ENCODE measurements at regions not wholly inside any gene's neighbourhood (a gene's known extent, or its start where the extent isn't known, plus 50 kb on each side); places are given as distances from the start of the nearest gene placed in this dataset.
"Not testable (repeated sequence)": the region's sequence is repeated elsewhere in the genome, so short reads cannot be mapped to it uniquely, and the experiment has no call there.

GRCh38 chr1:99369154-99369553 is 104.9 kb downstream of the PLPPR4 start:
- intact Hi-C loops (cut with DNase I): no loop called here
- H3K9ac ChIP-seq (ENCODE audit: low read length in 3 of 3): no peak overlapping the region
- DNase-seq (no peak), FAIRE-seq (no peak)
- H3K9me3 ChIP-seq (ENCODE audit: control insufficient read depth in 2 of 3, insufficient read depth in 1 of 3, low read length in 3 of 3): no peaks in the 10 kb centered on the region
- no peak overlapping the region for H3K4me3 ChIP-seq (ENCODE audit: low read length in 3 of 3)
- no peak overlapping the region for H3K27ac ChIP-seq (ENCODE audit: low read depth in 2 of 2, low read length in 2 of 2)
- no peaks in the 10 kb centered on the region for H3K4me1 ChIP-seq (ENCODE audit: control insufficient read depth in 2 of 3, insufficient read depth in 2 of 3, low read depth in 1 of 3, low read length in 3 of 3)
- H3K27me3 ChIP-seq (ENCODE audit: control insufficient read depth, insufficient read depth, low read length): no peaks in the 10 kb centered on the region
- TF ChIP-seq, protein P1, sequence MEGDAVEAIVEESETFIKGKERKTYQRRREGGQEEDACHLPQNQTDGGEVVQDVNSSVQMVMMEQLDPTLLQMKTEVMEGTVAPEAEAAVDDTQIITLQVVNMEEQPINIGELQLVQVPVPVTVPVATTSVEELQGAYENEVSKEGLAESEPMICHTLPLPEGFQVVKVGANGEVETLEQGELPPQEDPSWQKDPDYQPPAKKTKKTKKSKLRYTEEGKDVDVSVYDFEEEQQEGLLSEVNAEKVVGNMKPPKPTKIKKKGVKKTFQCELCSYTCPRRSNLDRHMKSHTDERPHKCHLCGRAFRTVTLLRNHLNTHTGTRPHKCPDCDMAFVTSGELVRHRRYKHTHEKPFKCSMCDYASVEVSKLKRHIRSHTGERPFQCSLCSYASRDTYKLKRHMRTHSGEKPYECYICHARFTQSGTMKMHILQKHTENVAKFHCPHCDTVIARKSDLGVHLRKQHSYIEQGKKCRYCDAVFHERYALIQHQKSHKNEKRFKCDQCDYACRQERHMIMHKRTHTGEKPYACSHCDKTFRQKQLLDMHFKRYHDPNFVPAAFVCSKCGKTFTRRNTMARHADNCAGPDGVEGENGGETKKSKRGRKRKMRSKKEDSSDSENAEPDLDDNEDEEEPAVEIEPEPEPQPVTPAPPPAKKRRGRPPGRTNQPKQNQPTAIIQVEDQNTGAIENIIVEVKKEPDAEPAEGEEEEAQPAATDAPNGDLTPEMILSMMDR (IDR thresholded peaks at IDR 0.05; ENCODE audit: borderline replicate concordance, extremely low read depth, insufficient read depth): no peak
- no peaks in the 10 kb centered on the region for H3K36me3 ChIP-seq (ENCODE audit: control insufficient read depth in 2 of 3, insufficient read depth in 3 of 3, low read length in 3 of 3)

DNA sequence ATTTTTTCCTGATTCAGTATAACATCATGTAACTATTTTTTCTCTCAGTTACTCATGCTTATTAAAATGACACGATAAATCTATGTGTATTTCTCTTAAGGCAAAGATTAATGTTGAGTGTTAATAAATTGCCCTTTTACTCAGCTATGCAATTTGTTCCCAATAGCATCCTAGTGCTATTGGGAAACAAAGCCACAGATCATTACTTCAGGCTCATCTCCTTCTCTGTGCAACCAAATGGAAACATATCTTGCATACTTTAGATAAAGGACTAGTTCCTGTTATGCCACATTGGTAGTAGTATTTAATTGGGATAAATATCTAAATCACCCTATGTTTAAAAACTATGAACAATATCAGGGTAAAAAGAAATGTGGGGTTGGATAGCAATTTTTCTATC is 106.2 kb downstream of the PLPPR4 start:
- intact Hi-C loops (cut with DNase I): no loop called here
- H3K9me3 ChIP-seq (ENCODE audit: control insufficient read depth in 2 of 3, insufficient read depth in 1 of 3, low read length in 3 of 3): no peaks in the 10 kb centered on the region
- no peak overlapping the region for H3K4me3 ChIP-seq (ENCODE audit: low read length in 3 of 3)
- no peaks in the 10 kb centered on the region for H3K27me3 ChIP-seq (ENCODE audit: control insufficient read depth, insufficient read depth, low read length)
- TF ChIP-seq, protein P1 (IDR thresholded peaks at IDR 0.05; ENCODE audit: borderline replicate concordance, extremely low read depth, insufficient read depth): no peak
- DNase-seq: no peak
- no peaks in the 10 kb centered on the region for H3K4me1 ChIP-seq (ENCODE audit: control insufficient read depth in 2 of 3, insufficient read depth in 2 of 3, low read depth in 1 of 3, low read length in 3 of 3)
- no peak overlapping the region for H3K9ac ChIP-seq (ENCODE audit: low read length in 3 of 3)
- H3K36me3 ChIP-seq (ENCODE audit: control insufficient read depth in 2 of 3, insufficient read depth in 3 of 3, low read length in 3 of 3): no peaks in the 10 kb centered on the region
- no peak for FAIRE-seq
- H3K27ac ChIP-seq (ENCODE audit: low read depth in 2 of 2, low read length in 2 of 2): no peak overlapping the region

DNA sequence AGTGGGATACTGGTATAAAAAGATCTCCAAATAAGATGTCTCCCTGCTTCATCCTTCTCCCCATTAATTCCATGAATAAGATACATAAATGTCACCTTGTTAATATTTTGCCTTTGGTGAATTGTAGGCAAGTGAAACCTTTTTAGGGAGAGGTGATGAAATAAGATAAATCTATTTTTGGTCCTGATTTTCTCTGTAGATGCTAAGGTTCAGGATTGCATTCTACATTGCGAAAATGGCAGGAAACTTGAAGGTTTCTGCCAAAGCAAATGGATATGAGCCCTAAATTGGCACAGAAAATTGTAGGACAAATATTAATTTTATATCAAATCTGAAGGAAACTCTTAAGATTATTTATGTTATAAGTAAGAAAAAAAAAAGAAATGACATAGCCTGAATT is 107.1 kb downstream of the PLPPR4 start:
- no peaks in the 10 kb centered on the region for H3K9me3 ChIP-seq (ENCODE audit: control insufficient read depth in 2 of 3, insufficient read depth in 1 of 3, low read length in 3 of 3)
- H3K4me3 ChIP-seq (ENCODE audit: low read length in 3 of 3): no peak overlapping the region
- no peak overlapping the region for H3K27ac ChIP-seq (ENCODE audit: low read depth in 2 of 2, low read length in 2 of 2)
- no peaks in the 10 kb centered on the region for H3K36me3 ChIP-seq (ENCODE audit: control insufficient read depth in 2 of 3, insufficient read depth in 3 of 3, low read length in 3 of 3)
- intact Hi-C loops (cut with DNase I): no loop called here
- TF ChIP-seq, protein P1 (IDR thresholded peaks at IDR 0.05; ENCODE audit: borderline replicate concordance, extremely low read depth, insufficient read depth): no peak
- no peaks in the 10 kb centered on the region for H3K4me1 ChIP-seq (ENCODE audit: control insufficient read depth in 2 of 3, insufficient read depth in 2 of 3, low read depth in 1 of 3, low read length in 3 of 3)
- DNase-seq (no peak), FAIRE-seq (no peak)
- no peaks in the 10 kb centered on the region for H3K27me3 ChIP-seq (ENCODE audit: control insufficient read depth, insufficient read depth, low read length)
- H3K9ac ChIP-seq (ENCODE audit: low read length in 3 of 3): no peak overlapping the region

- TF ChIP-seq, protein P1 (IDR thresholded peaks at IDR 0.05; ENCODE audit: borderline replicate concordance, extremely low read depth, insufficient read depth): no peak
- H3K9me3 ChIP-seq (ENCODE audit: control insufficient read depth in 2 of 3, insufficient read depth in 1 of 3, low read length in 3 of 3): no peaks in the 10 kb centered on the region
- H3K36me3 ChIP-seq (ENCODE audit: control insufficient read depth in 2 of 3, insufficient read depth in 3 of 3, low read length in 3 of 3): no peaks in the 10 kb centered on the region
- H3K4me3 ChIP-seq (ENCODE audit: low read length in 3 of 3): no peak overlapping the region
- H3K27me3 ChIP-seq (ENCODE audit: control insufficient read depth, insufficient read depth, low read length): no peaks in the 10 kb centered on the region
- intact Hi-C loops (cut with DNase I): no loop called here
- H3K27ac ChIP-seq (ENCODE audit: low read depth in 2 of 2, low read length in 2 of 2): no peak overlapping the region
- DNase-seq: peak in 1 of 5 donors; percentile 1
- no peak for FAIRE-seq
- H3K4me1 ChIP-seq (ENCODE audit: control insufficient read depth in 2 of 3, insufficient read depth in 2 of 3, low read depth in 1 of 3, low read length in 3 of 3): no peaks in the 10 kb centered on the region
- no peak overlapping the region for H3K9ac ChIP-seq (ENCODE audit: low read length in 3 of 3)
Measured at GRCh38 chr1:99374109-99374508, 109.8 kb downstream of the PLPPR4 start.

DNA sequence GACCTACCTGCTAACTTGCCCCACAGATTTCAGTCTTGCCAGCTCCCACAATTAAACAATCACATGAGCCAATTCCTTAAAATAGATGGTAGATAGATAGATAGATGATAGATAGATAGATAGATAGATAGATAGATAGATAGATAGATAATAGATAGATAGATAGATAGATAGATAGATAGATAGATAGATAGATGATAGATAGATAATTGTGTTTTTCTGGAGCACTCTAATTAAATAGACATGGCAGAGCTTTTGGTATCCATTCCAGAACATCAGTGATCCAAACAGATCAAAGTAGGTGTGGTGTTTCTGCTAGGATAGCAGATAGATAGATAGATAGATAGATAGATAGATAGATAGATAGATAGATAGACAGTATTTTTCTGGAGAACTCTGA is 110.4 kb downstream of the PLPPR4 start:
- H3K4me1 ChIP-seq (ENCODE audit: control insufficient read depth in 2 of 3, insufficient read depth in 2 of 3, low read depth in 1 of 3, low read length in 3 of 3); H3K36me3 ChIP-seq (ENCODE audit: control insufficient read depth in 2 of 3, insufficient read depth in 3 of 3, low read length in 3 of 3); H3K27me3 ChIP-seq (ENCODE audit: control insufficient read depth, insufficient read depth, low read length); H3K9ac ChIP-seq (ENCODE audit: low read length in 3 of 3); FAIRE-seq; H3K4me3 ChIP-seq (ENCODE audit: low read length in 3 of 3); H3K9me3 ChIP-seq (ENCODE audit: control insufficient read depth in 2 of 3, insufficient read depth in 1 of 3, low read length in 3 of 3); H3K27ac ChIP-seq (ENCODE audit: low read depth in 2 of 2, low read length in 2 of 2); intact Hi-C loops (cut with DNase I); DNase-seq: not testable (repeated sequence)

Measured in kidney (tissue), 13 donors.